Peyer's patch (tissue), 4 donors: ENCODE measurements at regions not wholly inside any gene's neighbourhood (a gene's known extent, or its start where the extent isn't known, plus 50 kb on each side); places are given as distances from the start of the nearest gene placed in this dataset.

Experiments
- DNase-seq, 3 donors: peaks; one replicate each; pipeline ENCODE4 v3.0.0-alpha.2; 2017 to 2019
- H3K27ac ChIP-seq, 4 donors: fragments of 200-600 bp; sonication (generic); one replicate each; pipeline ENCODE4 v1.5.1; 2016 to 2019
- H3K27me3 ChIP-seq, 2 donors: fragments of 200-600 bp; sonication (generic); one replicate each; pipeline ENCODE4 v1.5.1; 2019
- H3K36me3 ChIP-seq, 3 donors: fragments of 200-600 bp; sonication (generic); one replicate each; pipeline ENCODE4 v1.5.1; 2016 to 2019
- H3K4me1 ChIP-seq, 4 donors: fragments of 200-600 bp; sonication (generic); one replicate each; pipeline ENCODE4 v1.5.1; 2016 to 2019
- H3K4me3 ChIP-seq, 4 donors: fragments of 200-600 bp; sonication (generic); 1 replicate in 3 of 4; 2 replicates in 1 of 4; pipeline ENCODE4 v1.5.1; 2016 to 2019; ENCODE audit warnings: mild to moderate bottlenecking in 1 of 4
- H3K9me3 ChIP-seq, 4 donors: fragments of 200-600 bp; sonication (generic); one replicate each; pipeline ENCODE4 v1.5.1; 2016 to 2019; ENCODE audit warnings: mild to moderate bottlenecking in 1 of 4
- POLR2A ChIP-seq, 2 donors: fragments of 450-650 bp; IDR thresholded peaks; one replicate each; pipeline ENCODE4 v1.5.1; 2017; ENCODE audit warnings: antibody characterized with exemption in 2 of 2, mild to moderate bottlenecking in 2 of 2, moderate library complexity in 2 of 2
- TF ChIP-seq, protein P1 (sequence below), 6 experiments: fragments of 450-650 bp in 4 of 6; fragments of 200-600 bp in 2 of 6; sonication (generic) in 1 of 6; IDR thresholded peaks; one replicate each; pipeline ENCODE4 v1.5.1; 2017 to 2019; ENCODE audit warnings: antibody characterized with exemption in 6 of 6, mild to moderate bottlenecking in 3 of 6, moderate library complexity in 1 of 6

DNA sequence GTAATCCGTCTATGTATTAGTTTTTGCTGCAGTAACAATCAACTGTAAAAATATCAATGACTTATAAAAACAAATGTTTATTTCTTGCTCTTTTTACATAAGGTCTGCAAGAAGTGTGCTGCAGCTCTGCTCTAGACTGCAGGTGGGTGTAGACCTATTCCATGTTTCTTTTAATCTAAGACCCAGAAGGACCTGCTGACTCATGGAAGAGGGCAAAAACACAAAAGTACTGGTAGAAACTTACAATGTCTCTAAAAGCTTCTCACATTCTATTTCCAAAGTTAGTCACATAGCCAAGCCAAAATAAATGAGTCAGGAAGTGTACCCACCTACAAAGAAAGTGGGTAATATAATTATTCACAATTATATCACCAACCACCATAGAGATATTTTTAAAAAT, 435.9 kb upstream of the FAT3 start:
- Histone ChIP-seq H3K4me3 (no peak overlapping the region), H3K36me3 (no peaks in the 10 kb centered on the region), H3K27ac (no peak overlapping the region), H3K4me1 (no peaks in the 10 kb centered on the region), H3K9me3 (no peaks in the 10 kb centered on the region), H3K27me3 (no peaks in the 10 kb centered on the region)
- TF ChIP-seq, protein P1, sequence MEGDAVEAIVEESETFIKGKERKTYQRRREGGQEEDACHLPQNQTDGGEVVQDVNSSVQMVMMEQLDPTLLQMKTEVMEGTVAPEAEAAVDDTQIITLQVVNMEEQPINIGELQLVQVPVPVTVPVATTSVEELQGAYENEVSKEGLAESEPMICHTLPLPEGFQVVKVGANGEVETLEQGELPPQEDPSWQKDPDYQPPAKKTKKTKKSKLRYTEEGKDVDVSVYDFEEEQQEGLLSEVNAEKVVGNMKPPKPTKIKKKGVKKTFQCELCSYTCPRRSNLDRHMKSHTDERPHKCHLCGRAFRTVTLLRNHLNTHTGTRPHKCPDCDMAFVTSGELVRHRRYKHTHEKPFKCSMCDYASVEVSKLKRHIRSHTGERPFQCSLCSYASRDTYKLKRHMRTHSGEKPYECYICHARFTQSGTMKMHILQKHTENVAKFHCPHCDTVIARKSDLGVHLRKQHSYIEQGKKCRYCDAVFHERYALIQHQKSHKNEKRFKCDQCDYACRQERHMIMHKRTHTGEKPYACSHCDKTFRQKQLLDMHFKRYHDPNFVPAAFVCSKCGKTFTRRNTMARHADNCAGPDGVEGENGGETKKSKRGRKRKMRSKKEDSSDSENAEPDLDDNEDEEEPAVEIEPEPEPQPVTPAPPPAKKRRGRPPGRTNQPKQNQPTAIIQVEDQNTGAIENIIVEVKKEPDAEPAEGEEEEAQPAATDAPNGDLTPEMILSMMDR (IDR thresholded peaks at IDR 0.05) = no peak
- no peak for TF ChIP-seq POLR2A (IDR thresholded peaks at IDR 0.05)
- no peak for DNase-seq

DNA sequence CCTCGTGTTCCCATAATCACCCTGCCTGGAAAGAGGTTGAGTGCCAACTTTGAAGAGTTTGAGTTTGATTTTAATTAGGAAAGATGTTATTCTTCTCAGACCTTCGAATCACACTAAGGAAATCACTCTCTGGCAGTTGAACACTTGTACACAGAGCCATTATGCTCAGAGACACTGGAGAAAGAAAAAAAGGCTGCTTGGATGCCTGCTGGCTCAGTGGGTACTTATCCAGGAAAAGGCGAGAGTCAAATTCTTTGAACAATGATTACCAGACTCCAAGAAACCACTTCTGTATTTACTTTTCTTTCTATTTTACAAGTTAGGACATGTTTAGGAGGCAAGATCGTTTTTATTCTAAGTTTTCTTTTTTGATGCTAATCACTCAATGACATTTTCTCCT, 438.5 kb upstream of the FAT3 start:
- TF ChIP-seq, protein P1 (IDR thresholded peaks at IDR 0.05) = no peak
- TF ChIP-seq POLR2A (IDR thresholded peaks at IDR 0.05) = no peak
- Histone ChIP-seq H3K4me1 (no peaks in the 10 kb centered on the region), H3K27me3 (no peaks in the 10 kb centered on the region), H3K4me3 (no peak overlapping the region), H3K36me3 (no peaks in the 10 kb centered on the region), H3K27ac (no peak overlapping the region), H3K9me3 (peaks cover 0 to 5% (median 2%) of the 10 kb centered on the region in 4 donors)
- DNase-seq = no peak

GRCh38 chr11:91783173-91783572, 441.4 kb upstream of the FAT3 start:
- no peak for DNase-seq
- no peak overlapping the region for H3K4me3 ChIP-seq
- H3K9me3 ChIP-seq = peaks cover 0 to 5% (median 2%) of the 10 kb centered on the region in 4 donors
- H3K36me3 ChIP-seq = no peaks in the 10 kb centered on the region
- H3K27me3 ChIP-seq = no peaks in the 10 kb centered on the region
- H3K4me1 ChIP-seq = no peaks in the 10 kb centered on the region
- TF ChIP-seq, protein P1 (IDR thresholded peaks at IDR 0.05) = no peak
- no peak for TF ChIP-seq POLR2A (IDR thresholded peaks at IDR 0.05)
- no peak overlapping the region for H3K27ac ChIP-seq

- TF ChIP-seq POLR2A (IDR thresholded peaks at IDR 0.05) = no peak
- TF ChIP-seq, protein P1 (IDR thresholded peaks at IDR 0.05) = no peak
- Histone ChIP-seq H3K4me3 (no peak overlapping the region), H3K36me3 (no peaks in the 10 kb centered on the region), H3K9me3 (peaks cover 0 to 5% (median 2%) of the 10 kb centered on the region in 4 donors), H3K27me3 (no peaks in the 10 kb centered on the region), H3K4me1 (no peaks in the 10 kb centered on the region), H3K27ac (no peak overlapping the region)
- no peak for DNase-seq
Measured at GRCh38 chr11:91778758-91779157, 445.9 kb upstream of the FAT3 start.

- TF ChIP-seq, protein P1 (IDR thresholded peaks at IDR 0.05) = no peak
- no peak for TF ChIP-seq POLR2A (IDR thresholded peaks at IDR 0.05)
- H3K36me3 ChIP-seq = no peaks in the 10 kb centered on the region
- no peak for DNase-seq
Measured at GRCh38 chr11:91776655-91777054, 448.0 kb upstream of the FAT3 start.

DNA sequence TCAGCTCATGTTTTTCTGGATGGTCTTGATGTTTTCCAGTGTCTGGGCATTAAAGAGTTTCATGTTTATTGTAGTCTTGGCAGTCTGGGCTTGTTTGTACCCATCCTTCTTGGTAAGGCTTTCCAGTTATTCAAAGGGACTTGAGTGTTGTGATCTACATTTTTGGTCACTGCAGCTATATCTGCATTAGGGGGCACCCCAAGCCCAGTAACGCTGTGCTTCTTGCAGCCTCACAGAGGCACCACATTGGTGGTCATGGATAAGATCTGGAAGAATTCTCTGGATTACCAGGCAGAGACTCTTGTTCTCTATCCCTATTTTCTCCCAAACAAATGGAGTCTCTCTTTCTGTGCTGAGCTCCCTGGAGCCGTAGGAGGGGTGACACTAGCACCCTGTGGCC, 451.5 kb upstream of the FAT3 start:
- TF ChIP-seq, protein P1 (IDR thresholded peaks at IDR 0.05) = no peak
- no peak for TF ChIP-seq POLR2A (IDR thresholded peaks at IDR 0.05)

More at GRCh38 chr11:91776655-91777054, 448.0 kb upstream of the FAT3 start:
- no peaks in the 10 kb centered on the region for H3K27me3 ChIP-seq
- no peaks in the 10 kb centered on the region for H3K9me3 ChIP-seq
- no peaks in the 10 kb centered on the region for H3K4me1 ChIP-seq
- no peak overlapping the region for H3K27ac ChIP-seq
- H3K4me3 ChIP-seq = no peak overlapping the region

More for the DNA sequence above, 451.5 kb upstream of the FAT3 start:
- DNase-seq = no peak
- Histone ChIP-seq H3K9me3 (no peaks in the 10 kb centered on the region), H3K36me3 (no peaks in the 10 kb centered on the region), H3K27ac (no peak overlapping the region), H3K4me1 (no peaks in the 10 kb centered on the region), H3K4me3 (no peak overlapping the region), H3K27me3 (no peaks in the 10 kb centered on the region)
